ENCODE measurements at regions not wholly inside any gene's neighbourhood (a gene's known extent, or its start where the extent isn't known, plus 50 kb on each side); places are given as distances from the start of the nearest gene placed in this dataset.

- Histone ChIP-seq H3K4me3 (replicated peaks in 1 of 3; ENCODE audit: insufficient read depth in 1 of 3, low read depth in 2 of 3, low read length in 3 of 3) (no peak overlapping the region), H3K27me3 (ENCODE audit: control insufficient read depth in 1 of 2, insufficient read depth in 2 of 2, low read length in 2 of 2) (no peaks in the 10 kb centered on the region), H3K36me3 (replicated peaks in 1 of 2; ENCODE audit: control insufficient read depth in 1 of 2, insufficient read depth in 2 of 2, low read length in 2 of 2) (no peaks in the 10 kb centered on the region), H3K27ac (ENCODE audit: extremely low read length, insufficient read depth, low read length) (no peak overlapping the region), H3K4me1 (ENCODE audit: insufficient read depth, low read length) (no peaks in the 10 kb centered on the region), H4K20me1 (ENCODE audit: insufficient read depth, low read length) (no peaks in the 10 kb centered on the region), H3K4me2 (ENCODE audit: low read depth, low read length) (no peak overlapping the region), H3K9me3 (ENCODE audit: low read length) (no peaks in the 10 kb centered on the region), H3K9ac (ENCODE audit: insufficient read depth, low read depth, low read length) (no peak overlapping the region), H3K79me2 (ENCODE audit: insufficient read depth, low read length) (no peaks in the 10 kb centered on the region), H2AFZ (ENCODE audit: low read length) (no peak overlapping the region)
- 76% methylated on average over 5 of the region's 5 CpGs for WGBS (ENCODE audit: low lambda C conversion rate)
- DNase-seq (ENCODE audit: low spot score) (no peak), ATAC-seq (no peak), FAIRE-seq (no peak)
- in situ Hi-C loops (cut with HindIII; ENCODE audit: extremely low pct_ligation_motif_present, low pct_unique_long_range_greater_than_20kb) (no loop called here), intact Hi-C loops (cut with micrococcal nuclease; ENCODE audit: unreplicated experiment) (no loop called here)
- POLR2A ChIA-PET: no interaction called here
- BruUV-seq (replicated peaks): no TSS peak
- CTCF ChIA-PET (ENCODE audit: low intra/inter-chr PET ratio, low total read pairs): no interaction called here
- TF ChIP-seq ZNF282 (IDR thresholded peaks at IDR 0.05; ENCODE audit: partially characterized antibody) (no peak), NR1H2 (CRISPR knock-in tag; IDR thresholded peaks at IDR 0.05; ENCODE audit: borderline replicate concordance, low read depth) (no peak), ATF1 (CRISPR knock-in tag; IDR thresholded peaks at IDR 0.05) (no peak), KMT2B (CRISPR knock-in tag; IDR thresholded peaks at IDR 0.05) (no peak), NCOA1 (CRISPR knock-in tag; IDR thresholded peaks at IDR 0.05) (no peak), SKI (IDR thresholded peaks at IDR 0.05; ENCODE audit: partially characterized antibody) (no peak), ZNF280B (CRISPR knock-in tag; IDR thresholded peaks at IDR 0.05; ENCODE audit: borderline replicate concordance) (no peak), ZNF619 (CRISPR knock-in tag; IDR thresholded peaks at IDR 0.05) (no peak), ZBTB34 (CRISPR knock-in tag; IDR thresholded peaks at IDR 0.05) (no peak), ZNF614 (CRISPR knock-in tag; IDR thresholded peaks at IDR 0.05; ENCODE audit: borderline replicate concordance) (no peak), ZNF496 (CRISPR knock-in tag; IDR thresholded peaks at IDR 0.05; ENCODE audit: insufficient replicate concordance) (no peak), DR1 (CRISPR knock-in tag; IDR thresholded peaks at IDR 0.05) (no peak), ZBTB40 (IDR thresholded peaks at IDR 0.05) (no peak), ZBTB40 (CRISPR knock-in tag; IDR thresholded peaks at IDR 0.05) (no peak), CHCHD3 (CRISPR knock-in tag; IDR thresholded peaks at IDR 0.05) (no peak)
Observed at GRCh38 chr12:16437281-16437816, 89.9 kb downstream of the MGST1 start.

Data from HepG2 (cell line).